Prostate gland (tissue), 2 donors: ENCODE measurements at regions not wholly inside any gene's neighbourhood (a gene's known extent, or its start where the extent isn't known, plus 50 kb on each side); places are given as distances from the start of the nearest gene placed in this dataset.

Experiments
- CTCF ChIP-seq, 4 experiments: fragments of 200-600 bp in 2 of 4; fragments of 450-650 bp in 2 of 4; sonication (generic) in 2 of 4; IDR thresholded peaks; 1 replicate in 3 of 4; 2 replicates in 1 of 4; pipeline ENCODE4 v1.5.1; 2016 to 2019; ENCODE audit warnings: antibody characterized with exemption in 4 of 4, mild to moderate bottlenecking in 2 of 4, moderate library complexity in 2 of 4
- POLR2A ChIP-seq: fragments of 450-650 bp; IDR thresholded peaks from one replicate; pipeline ENCODE4 v1.6.1; 2016; ENCODE audit warnings: antibody characterized with exemption, mild to moderate bottlenecking
- POLR2AphosphoS5 ChIP-seq: sonication (generic); formaldehyde crosslinking; IDR thresholded peaks from one replicate; pipeline ENCODE4 v1.6.1; 2017; ENCODE audit warnings: antibody characterized with exemption

DNA sequence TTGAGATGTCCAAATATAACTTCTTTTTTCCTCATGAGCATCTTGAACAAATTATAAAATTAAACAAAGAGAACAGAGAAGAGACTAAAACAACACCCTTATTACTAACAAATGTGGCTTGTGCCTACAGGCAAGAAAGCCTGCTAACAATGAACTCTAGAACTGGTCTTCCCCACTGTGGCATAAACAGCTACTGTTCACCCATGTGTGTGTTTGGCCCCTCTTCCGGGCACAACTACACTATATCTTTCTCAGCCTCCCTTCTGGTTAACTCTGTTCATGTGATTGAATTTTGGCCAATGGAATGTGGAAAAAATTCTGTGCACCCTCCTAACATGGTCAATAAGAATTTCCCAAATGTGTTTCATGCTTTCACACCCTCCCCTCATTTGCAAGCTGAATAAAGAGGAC lies 117.0 kb downstream of the KBTBD2 start:
- TF ChIP-seq CTCF (IDR thresholded peaks at IDR 0.05) (no peak), POLR2AphosphoS5 (no peak), POLR2A (no peak)
